ENCODE measurements at regions not wholly inside any gene's neighbourhood (a gene's known extent, or its start where the extent isn't known, plus 50 kb on each side); places are given as distances from the start of the nearest gene placed in this dataset. TPM values are rescaled to one million over a fixed set of nuclear protein-coding genes. Genes with fewer than 3 reads are reported as not detected.

GRCh38 chrX:106510713-106511403, 100.9 kb upstream of the RADX start:
- intact Hi-C loops (cut with micrococcal nuclease) (no loop called here), in situ Hi-C loops (cut with MboI; ENCODE audit: low sequenced_read_pairs) (no loop called here), dilution Hi-C loops (cut with HindIII; ENCODE audit: low sequenced_read_pairs, unreplicated experiment) (no loop called here)
- no peak for TF ChIP-seq RCOR1 (IDR thresholded peaks at IDR 0.05; ENCODE audit: insufficient replicate concordance, low read length)
- TF ChIP-seq USF2 (IDR thresholded peaks at IDR 0.05; ENCODE audit: low read depth, low read length), result no peak
- TF ChIP-seq CEBPB (IDR thresholded peaks at IDR 0.05; ENCODE audit: low read depth, low read length), result no peak
- no peak for TF ChIP-seq RAD21 (IDR thresholded peaks at IDR 0.05; ENCODE audit: low read length)
- no peak for TF ChIP-seq SMC3 (IDR thresholded peaks at IDR 0.05; ENCODE audit: low read depth, low read length)
- H2BK20ac ChIP-seq (ENCODE audit: low read depth, low read length), result no peak overlapping the region
- no peak overlapping the region for H3K4ac ChIP-seq (ENCODE audit: low read depth, low read length)
- no peaks in the 10 kb centered on the region for H3K9me3 ChIP-seq (ENCODE audit: control insufficient read depth, insufficient read depth, low read length)
- no peak overlapping the region for H3K4me2 ChIP-seq (ENCODE audit: low read depth, low read length)
- no peak overlapping the region for H3K27ac ChIP-seq (ENCODE audit: insufficient read depth, low read length)
- H2BK15ac ChIP-seq (ENCODE audit: low read depth, low read length), result no peak overlapping the region
- no CpG with 5 or more reads among the region's 1 CpG for WGBS, 2 experiments (ENCODE audit: extremely low coverage in 2 of 2, insufficient read length in 1 of 2)
- no peaks in the 10 kb centered on the region for H3K9me1 ChIP-seq (ENCODE audit: insufficient read depth, low read length)
- BruUV-seq (replicated peaks), result no TSS peak
- no peak overlapping the region for H4K8ac ChIP-seq (ENCODE audit: low read depth in 2 of 2, low read length in 2 of 2)
- no peak overlapping the region for H3K23ac ChIP-seq (ENCODE audit: low read depth, low read length)
- ATAC-seq (ENCODE audit: low read depth) (no peak), DNase-seq (no peak)
- H2AK5ac ChIP-seq (ENCODE audit: low read depth, low read length), result no peak overlapping the region
- no peak overlapping the region for H4K91ac ChIP-seq (ENCODE audit: insufficient read depth, low read depth, low read length)
- no peak overlapping the region for H2BK120ac ChIP-seq (ENCODE audit: low read depth, low read length)
- no peak overlapping the region for H3K56ac ChIP-seq (ENCODE audit: extremely low read depth, insufficient read depth, low read length)
- no peak overlapping the region for H3K14ac ChIP-seq (replicated peaks; ENCODE audit: low read depth, low read length)
- no peaks in the 10 kb centered on the region for H4K20me1 ChIP-seq (ENCODE audit: insufficient read depth, low read length)
- no peak overlapping the region for H2AFZ ChIP-seq (replicated peaks; ENCODE audit: low read length, poor library complexity)
- POLR2A ChIA-PET (ENCODE audit: unreplicated experiment), result no interaction called here
- H2AK9ac ChIP-seq (replicated peaks; ENCODE audit: low read depth, low read length, poor library complexity), result no peak overlapping the region
- no peaks in the 10 kb centered on the region for H3K4me1 ChIP-seq (ENCODE audit: control insufficient read depth, insufficient read depth, low read length)
- H3K9ac ChIP-seq (ENCODE audit: low read depth, low read length), result no peak overlapping the region
- no peak overlapping the region for H4K5ac ChIP-seq (ENCODE audit: low read depth, low read length)
- H3K4me3 ChIP-seq (ENCODE audit: insufficient read depth, low read depth, low read length), result no peak overlapping the region
- no peaks in the 10 kb centered on the region for H3K79me1 ChIP-seq (ENCODE audit: low read depth in 1 of 2, low read length in 2 of 2)
- CTCF ChIA-PET, result no interaction called here
- H3K36me3 ChIP-seq (ENCODE audit: control insufficient read depth, insufficient read depth, low read length), result no peaks in the 10 kb centered on the region
- no peak overlapping the region for H3K18ac ChIP-seq (ENCODE audit: low read depth, low read length)
- no peak overlapping the region for H2BK5ac ChIP-seq (ENCODE audit: low read depth, low read length, poor library complexity, severe bottlenecking)
- no peaks in the 10 kb centered on the region for H3K27me3 ChIP-seq (ENCODE audit: control insufficient read depth, insufficient read depth, low read length)

Small RNA genes lying in the stretch of these regions (microRNA-seq; reads per million reads assigned to microRNA genes)
- not detected for gene AL133271.1 (ENCODE audit: insufficient read depth, insufficient read length)
- gene RF00019 (ENCODE audit: insufficient read depth, insufficient read length), result not detected

Small RNA genes lying in the stretch of these regions (small RNA-seq; reads per million reads assigned to genes)
- 0 reads per million in 5 experiments for gene AL133271.1
- 0 reads per million in 5 experiments for gene RF00019

Data from IMR-90 (cell line).